GM12874 (cell line): ENCODE measurements at regions not wholly inside any gene's neighbourhood (a gene's known extent, or its start where the extent isn't known, plus 50 kb on each side); places are given as distances from the start of the nearest gene placed in this dataset.

ENCODE experiments used
- TF ChIP-seq, protein P1 (sequence below): IDR thresholded peaks from 2 replicates; pipeline ENCODE4 v1.5.1; 2011; ENCODE audit warnings: low read depth, mild to moderate bottlenecking, control low read depth, low read length, moderate library complexity; ENCODE audit not compliant: insufficient read depth

DNA sequence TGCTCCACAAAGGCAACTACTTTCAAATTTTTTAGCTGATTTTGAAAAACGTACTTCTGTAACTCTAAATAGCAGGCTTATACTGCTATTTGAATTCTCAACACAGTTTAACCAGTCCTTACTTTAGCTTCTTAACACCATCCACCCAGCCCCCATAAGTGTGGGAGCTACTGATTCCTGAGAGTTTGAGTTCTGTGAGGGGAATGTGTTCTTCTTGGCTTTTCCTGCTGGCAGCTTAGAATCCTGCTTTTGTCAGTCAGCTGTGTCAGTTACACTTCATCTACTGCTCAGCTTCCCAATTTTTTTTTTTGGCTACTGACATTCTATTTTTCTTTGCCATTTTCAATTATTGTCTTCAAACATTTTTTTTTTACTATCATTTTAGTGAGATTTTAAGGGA is 440.4 kb downstream of the INSC start:
- TF ChIP-seq, protein P1, sequence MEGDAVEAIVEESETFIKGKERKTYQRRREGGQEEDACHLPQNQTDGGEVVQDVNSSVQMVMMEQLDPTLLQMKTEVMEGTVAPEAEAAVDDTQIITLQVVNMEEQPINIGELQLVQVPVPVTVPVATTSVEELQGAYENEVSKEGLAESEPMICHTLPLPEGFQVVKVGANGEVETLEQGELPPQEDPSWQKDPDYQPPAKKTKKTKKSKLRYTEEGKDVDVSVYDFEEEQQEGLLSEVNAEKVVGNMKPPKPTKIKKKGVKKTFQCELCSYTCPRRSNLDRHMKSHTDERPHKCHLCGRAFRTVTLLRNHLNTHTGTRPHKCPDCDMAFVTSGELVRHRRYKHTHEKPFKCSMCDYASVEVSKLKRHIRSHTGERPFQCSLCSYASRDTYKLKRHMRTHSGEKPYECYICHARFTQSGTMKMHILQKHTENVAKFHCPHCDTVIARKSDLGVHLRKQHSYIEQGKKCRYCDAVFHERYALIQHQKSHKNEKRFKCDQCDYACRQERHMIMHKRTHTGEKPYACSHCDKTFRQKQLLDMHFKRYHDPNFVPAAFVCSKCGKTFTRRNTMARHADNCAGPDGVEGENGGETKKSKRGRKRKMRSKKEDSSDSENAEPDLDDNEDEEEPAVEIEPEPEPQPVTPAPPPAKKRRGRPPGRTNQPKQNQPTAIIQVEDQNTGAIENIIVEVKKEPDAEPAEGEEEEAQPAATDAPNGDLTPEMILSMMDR = no peak

DNA sequence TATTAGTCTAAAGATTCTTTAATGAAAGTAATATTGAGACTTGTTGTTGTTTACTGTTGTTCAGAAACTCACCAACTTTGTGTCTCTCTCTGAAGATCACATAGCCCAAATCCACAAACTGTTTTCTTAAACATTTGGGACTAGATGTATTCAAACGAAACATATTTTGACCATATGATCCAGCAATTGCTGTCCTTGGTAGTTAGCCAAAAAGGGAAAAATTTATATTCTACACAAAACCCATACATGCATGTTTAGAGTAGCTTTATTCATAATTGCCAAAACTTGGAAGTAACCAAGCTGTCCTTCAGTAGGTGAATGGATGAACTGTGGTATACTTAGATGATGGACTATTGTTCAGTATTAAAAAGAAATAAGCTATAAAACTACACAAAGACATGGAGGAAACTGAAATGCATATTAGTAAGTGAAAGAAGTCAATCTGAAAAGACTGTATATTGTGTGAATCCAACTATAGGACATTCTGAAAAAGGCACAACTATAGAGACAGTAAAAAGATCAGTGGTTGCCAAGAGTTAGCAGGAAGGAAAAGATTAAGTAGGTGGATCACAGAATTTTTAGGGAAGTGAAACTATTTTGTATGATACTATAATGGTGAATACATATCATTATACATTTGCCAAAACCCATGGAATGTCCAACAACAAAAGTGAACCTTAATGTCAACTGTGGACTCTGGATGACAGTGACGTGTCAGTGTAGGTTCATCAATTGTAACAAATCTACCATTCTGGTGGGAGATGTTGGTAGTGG is 442.9 kb downstream of the INSC start:
- TF ChIP-seq, protein P1 = no peak

DNA sequence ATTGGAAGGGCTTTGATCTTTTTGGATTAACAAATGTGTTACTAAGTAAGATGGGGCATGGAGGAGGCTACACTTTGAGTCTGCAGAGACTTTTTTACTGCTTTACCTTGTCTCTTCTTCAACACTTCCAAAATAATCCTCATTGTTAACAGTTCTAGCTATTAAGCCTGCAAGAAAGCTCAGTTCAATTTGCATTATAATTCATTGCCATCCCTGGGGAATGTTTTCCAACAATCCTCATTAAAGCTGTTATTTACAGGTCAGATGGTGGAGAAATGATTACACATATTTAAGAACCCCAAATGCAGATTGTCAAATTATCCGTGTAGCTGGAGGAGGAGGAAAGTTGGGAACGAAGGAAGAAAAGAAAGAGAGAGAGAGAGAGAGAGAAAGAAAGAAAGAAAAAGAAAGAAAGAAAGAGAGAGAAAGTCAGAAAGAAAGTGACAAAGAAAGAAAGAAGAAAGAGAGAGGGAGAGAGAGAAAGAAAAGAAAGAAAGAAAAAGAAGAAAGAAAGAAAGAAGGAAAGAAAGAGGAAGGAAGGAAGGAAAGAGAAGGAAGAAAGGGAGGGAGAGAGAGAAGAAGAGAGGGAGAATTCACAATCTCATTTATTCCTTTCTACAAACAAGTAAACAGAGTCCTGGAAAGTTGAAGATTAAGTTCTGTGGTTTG is 443.9 kb downstream of the INSC start:
- TF ChIP-seq, protein P1 = no peak

DNA sequence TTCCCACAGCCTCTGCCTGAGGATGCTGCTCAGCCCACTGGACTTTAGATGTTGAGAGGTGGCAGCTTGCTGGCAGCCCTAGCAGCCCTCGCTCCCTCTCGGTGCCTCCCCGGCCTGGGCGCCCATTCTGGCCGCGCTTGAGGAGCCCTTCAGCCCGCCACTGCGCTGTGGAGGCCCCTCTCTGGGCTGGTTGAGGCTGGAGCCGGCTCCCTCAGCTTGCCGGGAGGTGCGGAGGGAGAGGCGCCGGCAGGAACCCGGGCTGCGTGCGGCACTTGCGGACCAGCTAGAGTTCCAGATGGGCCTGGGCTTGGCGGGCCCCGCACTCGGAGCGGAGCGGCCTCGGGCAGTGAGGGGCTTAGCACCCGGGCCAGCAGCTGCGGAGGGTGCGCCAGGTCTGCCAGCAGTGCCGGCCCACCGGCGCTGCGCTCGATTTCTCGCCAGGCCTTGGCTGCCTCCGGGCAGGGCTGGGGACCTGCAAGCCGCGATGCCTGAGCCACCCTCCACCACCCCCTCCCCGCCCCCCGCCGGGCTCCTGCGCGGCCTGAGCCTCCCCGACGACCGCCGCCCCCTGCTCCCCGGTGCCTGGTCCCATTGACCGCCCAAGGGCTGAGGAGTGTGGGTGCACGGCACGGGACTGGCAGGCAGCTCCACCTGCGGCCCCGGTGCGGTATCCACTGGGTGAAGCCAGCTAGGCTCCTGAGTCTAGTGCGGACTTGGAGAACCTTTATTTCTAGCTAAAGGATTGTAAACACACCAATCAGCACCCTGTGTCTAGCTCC is 446.2 kb downstream of the INSC start:
- TF ChIP-seq, protein P1 = no peak

DNA sequence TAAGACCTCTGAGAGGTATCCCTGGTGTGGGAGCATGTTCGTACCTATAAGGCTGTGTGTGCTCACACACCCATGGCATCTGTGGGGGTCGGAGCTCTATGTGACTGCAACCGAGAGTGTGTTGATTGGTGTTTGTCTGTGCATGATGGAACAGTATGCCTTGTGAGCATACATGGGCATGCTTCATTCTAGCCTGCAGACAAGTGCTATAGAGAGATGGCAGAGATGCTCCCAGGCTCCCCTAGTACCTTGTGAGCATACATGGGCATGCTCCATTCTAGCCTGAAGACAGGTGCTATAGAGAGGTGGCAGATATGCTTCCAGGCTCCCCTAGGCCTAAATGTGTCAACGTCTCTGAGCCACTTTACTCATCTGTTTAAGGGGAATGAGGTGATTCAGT is 447.5 kb downstream of the INSC start:
- TF ChIP-seq, protein P1 = no peak

DNA sequence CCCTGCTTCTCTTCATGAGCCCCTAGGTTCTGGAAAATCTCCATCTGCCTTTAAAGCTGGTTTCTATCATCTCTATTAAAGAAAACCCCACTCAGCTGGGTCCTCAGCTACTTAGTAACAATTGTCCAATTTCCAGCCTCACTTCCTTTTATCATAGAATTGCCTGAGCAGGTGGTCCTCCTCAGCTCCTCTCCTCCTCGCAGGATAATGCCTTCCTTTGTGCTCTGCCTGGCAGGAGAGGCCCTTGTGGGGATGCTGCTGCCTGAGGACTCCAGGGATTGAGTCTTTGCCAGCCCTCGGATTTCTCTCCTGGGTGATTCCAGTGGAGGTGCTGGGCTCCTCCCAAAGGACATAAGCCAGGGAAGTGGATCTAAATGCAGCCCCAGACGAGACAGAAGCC is 448.3 kb downstream of the INSC start:
- TF ChIP-seq, protein P1 = no peak

DNA sequence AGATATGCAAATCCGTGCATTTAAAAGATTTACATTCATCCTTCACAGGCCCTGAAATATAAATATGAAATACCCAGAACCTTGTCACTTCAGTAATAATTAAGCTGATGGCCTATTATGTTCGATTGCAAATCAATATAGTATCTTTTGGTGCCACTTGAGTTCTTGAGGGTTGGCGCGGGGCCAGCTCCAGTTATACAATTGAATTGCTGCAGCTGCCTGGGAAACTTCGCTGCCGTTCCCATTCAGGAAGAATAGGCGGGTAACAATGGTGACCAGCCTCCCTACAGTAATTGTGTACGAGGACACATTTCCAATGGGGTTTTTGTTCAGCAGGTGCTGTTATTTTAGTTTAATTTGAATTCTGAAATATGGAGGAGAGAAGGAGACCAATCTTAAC is 451.2 kb downstream of the INSC start:
- TF ChIP-seq, protein P1 = no peak
